ENCODE measurements at regions not wholly inside any gene's neighbourhood (a gene's known extent, or its start where the extent isn't known, plus 50 kb on each side); places are given as distances from the start of the nearest gene placed in this dataset.

DNA sequence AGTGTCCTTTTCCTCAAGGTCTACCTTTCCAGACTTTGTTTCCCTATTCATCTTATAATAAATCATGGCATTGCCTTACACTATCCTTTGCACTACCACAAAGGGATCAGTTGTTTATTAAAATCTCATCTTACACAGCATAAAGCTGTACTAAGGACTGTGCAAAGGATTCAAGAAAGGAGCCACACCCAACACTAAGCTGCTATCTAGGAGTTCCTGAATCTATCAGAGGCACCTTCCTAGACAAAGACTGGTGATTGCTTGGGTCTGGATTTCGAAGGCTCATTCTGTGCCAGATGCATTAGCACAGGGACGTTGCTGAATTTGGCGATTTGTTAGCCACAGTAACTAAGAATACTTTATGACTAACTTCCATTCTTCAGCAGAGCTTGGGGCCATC is 412.0 kb downstream of the NUP35 start:
- H3K4me1 ChIP-seq = no peaks in the 10 kb centered on the region
- no peak for DNase-seq (ENCODE audit: low spot score in 2 of 2)
- 68% methylated on average over 3 of the region's 3 CpGs for WGBS
- H3K9me3 ChIP-seq = no peaks in the 10 kb centered on the region
- TF ChIP-seq POLR2AphosphoS5 (IDR thresholded peaks at IDR 0.05) (no peak), POLR2A (IDR thresholded peaks at IDR 0.05) (no peak), EP300 (IDR thresholded peaks at IDR 0.05) (no peak)
- TF ChIP-seq, protein P1, sequence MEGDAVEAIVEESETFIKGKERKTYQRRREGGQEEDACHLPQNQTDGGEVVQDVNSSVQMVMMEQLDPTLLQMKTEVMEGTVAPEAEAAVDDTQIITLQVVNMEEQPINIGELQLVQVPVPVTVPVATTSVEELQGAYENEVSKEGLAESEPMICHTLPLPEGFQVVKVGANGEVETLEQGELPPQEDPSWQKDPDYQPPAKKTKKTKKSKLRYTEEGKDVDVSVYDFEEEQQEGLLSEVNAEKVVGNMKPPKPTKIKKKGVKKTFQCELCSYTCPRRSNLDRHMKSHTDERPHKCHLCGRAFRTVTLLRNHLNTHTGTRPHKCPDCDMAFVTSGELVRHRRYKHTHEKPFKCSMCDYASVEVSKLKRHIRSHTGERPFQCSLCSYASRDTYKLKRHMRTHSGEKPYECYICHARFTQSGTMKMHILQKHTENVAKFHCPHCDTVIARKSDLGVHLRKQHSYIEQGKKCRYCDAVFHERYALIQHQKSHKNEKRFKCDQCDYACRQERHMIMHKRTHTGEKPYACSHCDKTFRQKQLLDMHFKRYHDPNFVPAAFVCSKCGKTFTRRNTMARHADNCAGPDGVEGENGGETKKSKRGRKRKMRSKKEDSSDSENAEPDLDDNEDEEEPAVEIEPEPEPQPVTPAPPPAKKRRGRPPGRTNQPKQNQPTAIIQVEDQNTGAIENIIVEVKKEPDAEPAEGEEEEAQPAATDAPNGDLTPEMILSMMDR (IDR thresholded peaks at IDR 0.05) = no peak
- H3K27ac ChIP-seq = no peak overlapping the region
- no peaks in the 10 kb centered on the region for H3K27me3 ChIP-seq
- no peak overlapping the region for H3K4me3 ChIP-seq
- no peaks in the 10 kb centered on the region for H3K36me3 ChIP-seq

DNA sequence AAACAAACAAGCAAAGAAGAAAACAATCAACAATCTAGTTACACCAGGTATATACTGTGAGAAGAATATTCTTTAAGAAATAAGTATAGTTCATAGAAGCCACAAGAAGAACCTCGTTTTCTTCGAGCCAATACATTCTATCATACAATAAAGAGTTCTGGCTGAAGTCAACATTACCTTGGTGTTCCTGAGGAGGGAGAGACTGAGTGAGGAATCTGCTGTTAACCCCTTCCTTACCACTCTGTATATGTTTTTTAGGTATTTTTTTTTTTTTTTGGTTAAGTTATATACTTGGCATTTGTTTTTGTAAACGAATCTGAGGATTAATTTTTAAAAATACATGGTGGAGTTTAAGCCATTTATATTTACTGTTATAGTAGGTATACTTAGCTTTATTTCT is 412.5 kb downstream of the NUP35 start:
- no peak for DNase-seq (ENCODE audit: low spot score in 2 of 2)
- Histone ChIP-seq H3K27me3 (no peaks in the 10 kb centered on the region), H3K9me3 (no peaks in the 10 kb centered on the region), H3K36me3 (no peaks in the 10 kb centered on the region), H3K4me1 (no peaks in the 10 kb centered on the region), H3K4me3 (no peak overlapping the region), H3K27ac (no peak overlapping the region)
- 82% methylated on average over 3 of the region's 3 CpGs for WGBS
- TF ChIP-seq EP300 (IDR thresholded peaks at IDR 0.05) (no peak), POLR2AphosphoS5 (IDR thresholded peaks at IDR 0.05) (no peak), POLR2A (IDR thresholded peaks at IDR 0.05) (no peak)
- TF ChIP-seq, protein P1 (IDR thresholded peaks at IDR 0.05) = no peak

- Histone ChIP-seq H3K27me3 (no peaks in the 10 kb centered on the region), H3K9me3 (no peaks in the 10 kb centered on the region), H3K4me3 (no peak overlapping the region), H3K4me1 (no peaks in the 10 kb centered on the region), H3K36me3 (no peaks in the 10 kb centered on the region), H3K27ac (no peak overlapping the region)
- WGBS = 73% methylated on average over 4 of the region's 6 CpGs
- TF ChIP-seq POLR2AphosphoS5 (IDR thresholded peaks at IDR 0.05) (no peak), POLR2A (IDR thresholded peaks at IDR 0.05) (no peak), EP300 (IDR thresholded peaks at IDR 0.05) (no peak)
- TF ChIP-seq, protein P1 (IDR thresholded peaks at IDR 0.05) = no peak
- DNase-seq (ENCODE audit: low spot score in 2 of 2) = no peak
These were observed 417.5 kb downstream of the NUP35 start for GRCh38 chr2:183541766-183542165.

DNA sequence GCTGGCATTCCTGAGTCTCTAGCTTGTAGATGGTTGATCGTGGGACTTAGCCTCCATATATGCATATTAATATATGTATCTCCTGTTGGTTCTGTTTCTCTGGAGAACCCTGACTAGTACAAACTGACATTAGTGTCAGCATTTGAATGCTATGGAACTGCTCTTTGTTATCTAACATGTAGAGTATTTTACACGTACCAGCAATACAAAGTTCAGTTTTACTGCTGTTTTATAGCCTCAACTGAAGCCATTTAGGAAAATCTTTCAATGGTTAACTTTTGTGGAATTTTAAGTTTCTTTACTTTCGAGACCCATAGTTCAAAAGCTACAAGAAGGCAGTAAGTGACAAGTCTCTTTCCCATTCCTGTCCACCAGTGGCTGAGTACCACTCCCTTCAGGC is 418.4 kb downstream of the NUP35 start:
- Histone ChIP-seq H3K27ac (no peak overlapping the region), H3K4me3 (no peak overlapping the region), H3K36me3 (no peaks in the 10 kb centered on the region), H3K27me3 (no peaks in the 10 kb centered on the region), H3K9me3 (no peaks in the 10 kb centered on the region), H3K4me1 (no peaks in the 10 kb centered on the region)
- DNase-seq (ENCODE audit: low spot score in 2 of 2) = no peak
- TF ChIP-seq POLR2A (IDR thresholded peaks at IDR 0.05) = no peak
- TF ChIP-seq EP300 (IDR thresholded peaks at IDR 0.05) = no peak
- TF ChIP-seq POLR2AphosphoS5 (IDR thresholded peaks at IDR 0.05) = no peak
- TF ChIP-seq, protein P1 (IDR thresholded peaks at IDR 0.05) = no peak
- 94% methylated on average over 3 of the region's 3 CpGs for WGBS

DNA sequence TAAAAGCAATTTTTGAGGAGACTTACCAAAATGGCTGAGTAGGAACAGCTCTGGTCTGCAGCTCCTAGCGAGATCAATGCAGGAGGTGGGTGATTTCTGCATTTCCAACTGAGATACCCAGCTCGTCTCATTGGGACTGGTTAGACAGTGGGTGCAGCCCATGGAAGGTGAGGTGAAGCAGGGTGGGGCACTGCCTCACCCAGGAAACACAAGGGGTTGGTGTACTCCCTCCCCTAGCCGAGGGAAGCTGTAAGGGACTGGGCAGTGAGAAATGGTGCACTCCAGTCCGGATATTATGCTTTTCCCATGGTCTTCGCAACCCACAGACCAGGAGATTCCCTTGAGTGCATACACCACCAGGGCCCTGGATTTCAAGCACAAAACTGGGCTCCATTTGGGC is 419.0 kb downstream of the NUP35 start:
- WGBS = 77% methylated on average over 5 of the region's 5 CpGs
- Histone ChIP-seq H3K4me3 (no peak overlapping the region), H3K4me1 (no peaks in the 10 kb centered on the region)

More for the DNA sequence above, 419.0 kb downstream of the NUP35 start:
- Histone ChIP-seq H3K27me3 (no peaks in the 10 kb centered on the region), H3K36me3 (no peaks in the 10 kb centered on the region), H3K9me3 (no peaks in the 10 kb centered on the region), H3K27ac (no peak overlapping the region)
- no peak for TF ChIP-seq EP300 (IDR thresholded peaks at IDR 0.05)
- TF ChIP-seq POLR2AphosphoS5 (IDR thresholded peaks at IDR 0.05) = no peak
- TF ChIP-seq, protein P1 (IDR thresholded peaks at IDR 0.05) = no peak
- no peak for TF ChIP-seq POLR2A (IDR thresholded peaks at IDR 0.05)
- no peak for DNase-seq (ENCODE audit: low spot score in 2 of 2)

Data from suprapubic skin (tissue), 4 donors.